Retina (tissue), 1 donor: ENCODE measurements at regions not wholly inside any gene's neighbourhood (a gene's known extent, or its start where the extent isn't known, plus 50 kb on each side); places are given as distances from the start of the nearest gene placed in this dataset.

Source experiments
- DNase-seq: peaks from one replicate; pipeline ENCODE4 v3.0.0-alpha.2; 2016

GRCh38 chrX:17919896-17920446, 58.9 kb upstream of the RAI2 start:
- no peak for DNase-seq

GRCh38 chrX:17917945-17918577, 57.0 kb upstream of the RAI2 start:
- no peak for DNase-seq

GRCh38 chrX:17913801-17914200, 52.7 kb upstream of the RAI2 start:
- no peak for DNase-seq
